GM12878 (cell line): ENCODE measurements at regions not wholly inside any gene's neighbourhood (a gene's known extent, or its start where the extent isn't known, plus 50 kb on each side); places are given as distances from the start of the nearest gene placed in this dataset.
"Not testable (repeated sequence)": the region's sequence is repeated elsewhere in the genome, so short reads cannot be mapped to it uniquely, and the experiment has no call there.

Experiments used
- ATAC-seq: fragments of 200-7000 bp; cut with Tn5 transposase; 3 replicates; pipeline ENCODE4 v1.9.1; 2020; ENCODE audit warnings: mild to moderate bottlenecking, moderate library complexity
- BruUV-seq: library from RNA; stranded (reverse); fragments of 400-500 nt; replicated peaks from 2 replicates; lab custom pipeline; 2021; lab: Mats Ljungman, UMichigan
- CTCF ChIA-PET: fragments of 300-600 bp; sonication (Branson Sonifier 250); formaldehyde crosslinking; extraction: SDS; loops from one replicate; lab custom pipeline; 2021; ENCODE audit warnings: inconsistent platforms; lab: Yijun Ruan, JAX
- POLR2A ChIA-PET: fragments of 350-600 bp; formaldehyde crosslinking; extraction: SDS; loops from one replicate; lab custom pipeline; 2021; ENCODE audit warnings: inconsistent platforms; lab: Charles Lee
- RAD21 ChIA-PET: fragments of 300-600 bp; sonication (Branson Sonifier 250); formaldehyde crosslinking; loops from one replicate; lab custom pipeline; 2023; ENCODE audit warnings: antibody characterized with exemption; ENCODE audit not compliant: unreplicated experiment; lab: Charles Lee
- SMC1A ChIA-PET: fragments of 300-600 bp; sonication (Branson Sonifier 250); formaldehyde crosslinking; loops from one replicate; lab custom pipeline; 2023; ENCODE audit not compliant: unreplicated experiment, uncharacterized antibody; lab: Charles Lee
- DNase-seq: peaks from one replicate; pipeline ENCODE4 v3.0.0-alpha.2; 2011; ENCODE audit warnings: low read depth, low spot score
- FAIRE-seq: peaks from 3 replicates; lab custom pipeline; 2011; peaks lifted over from hg19 to GRCh38; lab: Jason Lieb, UNC
- H2AFZ ChIP-seq: 2 replicates; pipeline ENCODE4 v1.6.0; 2011; ENCODE audit warnings: low read depth, low read length, control low read depth; ENCODE audit not compliant: control insufficient read depth
- H3K27ac ChIP-seq: 2 replicates; pipeline ENCODE4 v1.5.1; 2011; ENCODE audit warnings: control low read depth; ENCODE audit not compliant: control insufficient read depth, insufficient read depth
- H3K27me3 ChIP-seq, 2 experiments: replicated peaks in 1 of 2; 2 replicates each; pipeline versions ENCODE4 v1.6.0 to v1.6.1; 2011; ENCODE audit warnings: low read length in 1 of 2; ENCODE audit not compliant: control insufficient read depth in 2 of 2, insufficient read depth in 2 of 2
- H3K36me3 ChIP-seq, 2 experiments: 2 replicates each; pipeline ENCODE4 v1.5.1; 2011; ENCODE audit warnings: low read length in 1 of 2; ENCODE audit not compliant: control insufficient read depth in 2 of 2, insufficient read depth in 2 of 2
- H3K4me1 ChIP-seq: 2 replicates; pipeline ENCODE4 v1.6.1; 2011; ENCODE audit warnings: mild to moderate bottlenecking, low read length, moderate library complexity, mixed read lengths; ENCODE audit not compliant: control insufficient read depth, insufficient read depth
- H3K4me2 ChIP-seq: 2 replicates; pipeline ENCODE4 v1.6.0; 2011; ENCODE audit warnings: control low read depth; ENCODE audit not compliant: control insufficient read depth, insufficient read depth
- H3K4me3 ChIP-seq: fragments of 200-600 bp; sonication (generic); 2 replicates; pipeline ENCODE4 v1.5.1; 2016
- H3K79me2 ChIP-seq: 2 replicates; pipeline ENCODE4 v1.6.0; 2011; ENCODE audit warnings: low read length; ENCODE audit not compliant: control insufficient read depth, insufficient read depth
- H3K9ac ChIP-seq: 2 replicates; pipeline ENCODE4 v1.8.0; 2011; ENCODE audit warnings: low read length, control low read depth, mixed read lengths; ENCODE audit not compliant: control insufficient read depth, insufficient read depth
- H3K9me3 ChIP-seq: replicated peaks from 3 replicates; pipeline ENCODE4 v1.5.1; 2011; ENCODE audit warnings: mild to moderate bottlenecking, low read length; ENCODE audit not compliant: control insufficient read depth, insufficient read depth
- H4K20me1 ChIP-seq: 2 replicates; pipeline ENCODE4 v1.6.0; 2011; ENCODE audit not compliant: control insufficient read depth, insufficient read depth
- CBX5 ChIP-seq: sonication (generic); IDR thresholded peaks from 2 replicates; pipeline ENCODE4 v1.6.1; 2016; ENCODE audit warnings: low read depth, moderate library complexity, mild to moderate bottlenecking, inconsistent platforms
- KDM1A ChIP-seq: fragments of 200-600 bp; sonication (generic); IDR thresholded peaks from 2 replicates; pipeline ENCODE4 v1.6.1; 2016; ENCODE audit warnings: borderline replicate concordance
- POLR2A ChIP-seq: IDR thresholded peaks from 2 replicates; pipeline ENCODE4 v1.6.1; 2011; ENCODE audit warnings: low read depth, mild to moderate bottlenecking, low read length
- RUNX3 ChIP-seq: IDR thresholded peaks from 2 replicates; pipeline ENCODE4 v1.6.1; 2012; ENCODE audit warnings: low read length, inconsistent platforms
- SMC3 ChIP-seq: IDR thresholded peaks from 2 replicates; pipeline ENCODE4 v1.6.1; 2011; ENCODE audit warnings: low read length, improper control_type of control experiment, borderline replicate concordance
- SUZ12 ChIP-seq: fragments of 200-600 bp; sonication (generic); IDR thresholded peaks from one replicate; pipeline ENCODE4 v1.6.1; 2018; ENCODE audit warnings: antibody characterized with exemption, mild to moderate bottlenecking; ENCODE audit not compliant: unreplicated experiment
- TAF1 ChIP-seq: IDR thresholded peaks from 2 replicates; pipeline ENCODE4 v1.6.1; 2011; ENCODE audit warnings: mild to moderate bottlenecking, low read depth, low read length, borderline replicate concordance
- ZNF217 ChIP-seq: fragments of 450-650 bp; IDR thresholded peaks from 2 replicates; pipeline ENCODE4 v1.6.1; 2017; ENCODE audit warnings: antibody characterized with exemption, mild to moderate bottlenecking
- WGBS: methylation state at CpG from one replicate; pipeline ENCODE4 v1.1.6; 2016; ENCODE audit warnings: low lambda C conversion rate; ENCODE audit not compliant: insufficient replicate concordance, insufficient coverage; ENCODE audit errors: missing lambda C conversion rate; 5-methylcytosine and 5-hydroxymethylcytosine counted together
- in situ Hi-C: fragments of 300-500 bp; cut with MboI; formaldehyde crosslinking; loops from 9 replicates; pipeline ENCODE4 v1.14.3; 2018; ENCODE audit warnings: mixed read lengths
- intact Hi-C: fragments of 100-400 bp; cut with micrococcal nuclease; formaldehyde crosslinking; loops from one replicate; pipeline ENCODE4 v1.14.2; 2022; ENCODE audit not compliant: unreplicated experiment
- TF ChIP-seq, protein P1 (sequence below): IDR thresholded peaks from 2 replicates; pipeline ENCODE4 v1.6.1; 2011; ENCODE audit warnings: mild to moderate bottlenecking, low read depth, low read length, moderate library complexity; ENCODE audit not compliant: insufficient replicate concordance
- TF ChIP-seq, protein P2 (sequence below): IDR thresholded peaks from 2 replicates; pipeline ENCODE4 v1.6.1; 2012; ENCODE audit warnings: low read length, inconsistent platforms

DNA sequence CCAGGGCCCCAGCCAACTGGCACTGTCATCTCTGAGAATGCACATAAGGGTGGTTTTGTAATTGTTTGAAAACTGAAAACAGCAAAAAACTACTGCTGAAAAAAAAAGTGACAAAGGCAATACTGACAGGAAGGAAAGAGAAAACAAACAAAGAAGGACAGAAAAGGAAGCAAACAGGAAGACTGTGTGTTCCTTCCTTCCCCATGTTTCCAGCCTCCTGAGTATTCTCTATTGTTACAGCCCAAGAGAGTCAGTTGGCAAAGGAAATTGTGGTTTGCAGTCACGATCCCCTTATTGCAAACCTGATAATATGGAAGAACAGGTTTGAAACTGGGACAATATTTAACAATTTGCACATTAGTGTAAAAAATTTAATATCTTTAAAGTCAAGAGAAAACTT is 1177.6 kb downstream of the PLA2G4A start:
- TF ChIP-seq, protein P1, sequence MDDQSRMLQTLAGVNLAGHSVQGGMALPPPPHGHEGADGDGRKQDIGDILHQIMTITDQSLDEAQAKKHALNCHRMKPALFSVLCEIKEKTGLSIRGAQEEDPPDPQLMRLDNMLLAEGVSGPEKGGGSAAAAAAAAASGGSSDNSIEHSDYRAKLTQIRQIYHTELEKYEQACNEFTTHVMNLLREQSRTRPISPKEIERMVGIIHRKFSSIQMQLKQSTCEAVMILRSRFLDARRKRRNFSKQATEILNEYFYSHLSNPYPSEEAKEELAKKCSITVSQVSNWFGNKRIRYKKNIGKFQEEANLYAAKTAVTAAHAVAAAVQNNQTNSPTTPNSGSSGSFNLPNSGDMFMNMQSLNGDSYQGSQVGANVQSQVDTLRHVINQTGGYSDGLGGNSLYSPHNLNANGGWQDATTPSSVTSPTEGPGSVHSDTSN = no peak
- TF ChIP-seq RUNX3 = no peak
- no peak for TF ChIP-seq CBX5
- no peak for TF ChIP-seq TAF1
- TF ChIP-seq, protein P2, sequence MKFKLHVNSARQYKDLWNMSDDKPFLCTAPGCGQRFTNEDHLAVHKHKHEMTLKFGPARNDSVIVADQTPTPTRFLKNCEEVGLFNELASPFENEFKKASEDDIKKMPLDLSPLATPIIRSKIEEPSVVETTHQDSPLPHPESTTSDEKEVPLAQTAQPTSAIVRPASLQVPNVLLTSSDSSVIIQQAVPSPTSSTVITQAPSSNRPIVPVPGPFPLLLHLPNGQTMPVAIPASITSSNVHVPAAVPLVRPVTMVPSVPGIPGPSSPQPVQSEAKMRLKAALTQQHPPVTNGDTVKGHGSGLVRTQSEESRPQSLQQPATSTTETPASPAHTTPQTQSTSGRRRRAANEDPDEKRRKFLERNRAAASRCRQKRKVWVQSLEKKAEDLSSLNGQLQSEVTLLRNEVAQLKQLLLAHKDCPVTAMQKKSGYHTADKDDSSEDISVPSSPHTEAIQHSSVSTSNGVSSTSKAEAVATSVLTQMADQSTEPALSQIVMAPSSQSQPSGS = no peak
- no peak for TF ChIP-seq ZNF217
- TF ChIP-seq POLR2A = no peak
- TF ChIP-seq SMC3 = no peak
- TF ChIP-seq SUZ12 = no peak
- TF ChIP-seq KDM1A = no peak
- Histone ChIP-seq H2AFZ (no peak overlapping the region; the same call in 1 of the 2 replicates), H3K4me1 (no peaks in the 10 kb centered on the region), H4K20me1 (no peaks in the 10 kb centered on the region), H3K27me3 (no peaks in the 10 kb centered on the region), H3K27ac (no peak overlapping the region), H3K4me3 (no peak overlapping the region), H3K79me2 (no peaks in the 10 kb centered on the region), H3K36me3 (no peaks in the 10 kb centered on the region), H3K9ac (no peak overlapping the region), H3K4me2 (no peak overlapping the region), H3K9me3 (no peaks in the 10 kb centered on the region; the same call in 2 of the 3 replicates)
- SMC1A ChIA-PET = no interaction called here
- in situ Hi-C loops = no loop called here
- intact Hi-C loops = no loop called here
- POLR2A ChIA-PET = no interaction called here
- BruUV-seq = no TSS peak
- RAD21 ChIA-PET = no interaction called here
- WGBS = 0% methylated on average over 1 of the region's 1 CpG
- no peak for FAIRE-seq
- no peak for DNase-seq
- ATAC-seq = no peak; the same call in 2 of the 3 replicates
- CTCF ChIA-PET = no interaction called here

DNA sequence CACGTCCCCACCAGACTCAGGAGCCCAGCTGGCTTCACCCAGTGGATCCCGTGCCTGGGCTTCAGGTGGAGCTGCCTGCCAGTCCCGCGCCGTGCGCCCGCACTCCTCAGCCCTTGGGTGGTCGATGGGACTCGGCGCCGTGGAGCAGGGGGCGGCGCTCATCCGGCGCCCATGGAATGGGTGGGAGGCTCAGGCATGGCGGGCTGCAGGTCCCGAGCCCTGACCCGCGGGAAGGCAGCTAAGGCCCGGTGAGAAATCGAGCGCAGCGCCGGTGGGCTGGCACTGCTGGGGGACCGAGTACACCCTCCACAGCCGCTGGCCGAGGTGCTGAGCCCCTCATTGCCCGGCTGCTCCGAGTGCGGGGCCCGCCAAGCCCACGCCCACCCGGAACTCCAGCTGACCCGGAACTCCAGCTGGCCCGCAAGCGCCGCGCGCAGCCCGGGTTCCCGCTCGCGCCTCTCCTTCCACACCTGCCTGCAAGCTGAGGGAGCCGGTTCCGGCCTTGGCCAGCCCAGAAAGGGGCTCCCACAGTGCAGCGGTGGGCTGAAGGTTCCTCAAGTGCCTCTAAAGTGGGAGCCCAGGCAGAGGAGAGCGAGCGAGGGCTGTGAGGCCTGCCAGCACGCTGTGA is 1184.6 kb downstream of the PLA2G4A start:
- in situ Hi-C loops, H3K36me3 ChIP-seq, H3K27me3 ChIP-seq, H3K4me1 ChIP-seq, FAIRE-seq, ATAC-seq, DNase-seq, H3K4me3 ChIP-seq, CTCF ChIA-PET, H3K79me2 ChIP-seq, H3K4me2 ChIP-seq, intact Hi-C loops, H2AFZ ChIP-seq, BruUV-seq, H4K20me1 ChIP-seq, SMC1A ChIA-PET, POLR2A ChIA-PET, H3K9ac ChIP-seq, RAD21 ChIA-PET, H3K27ac ChIP-seq, H3K9me3 ChIP-seq: not testable (repeated sequence)
- 71% methylated on average over 20 of the region's 49 CpGs for WGBS
